Panc1 (cell line): ENCODE measurements at regions not wholly inside any gene's neighbourhood (a gene's known extent, or its start where the extent isn't known, plus 50 kb on each side); places are given as distances from the start of the nearest gene placed in this dataset.

Source experiments
- ATAC-seq: fragments of 200-7000 bp; cut with Tn5 transposase; 2 replicates; pipeline ENCODE4 v1.9.1; 2020; ENCODE audit warnings: mild to moderate bottlenecking, moderate library complexity
- BruUV-seq: library from RNA; stranded (reverse); fragments of 400-500 nt; replicated peaks from 2 replicates; lab custom pipeline; 2021; lab: Mats Ljungman, UMichigan
- CTCF ChIA-PET: fragments of 300-600 bp; sonication (Branson Sonifier 250); formaldehyde crosslinking; loops from one replicate; lab custom pipeline; 2022; ENCODE audit warnings: antibody characterized with exemption; lab: Charles Lee
- POLR2A ChIA-PET: fragments of 300-600 bp; sonication (Branson Sonifier 250); formaldehyde crosslinking; loops from one replicate; lab custom pipeline; 2022; ENCODE audit warnings: antibody characterized with exemption; lab: Charles Lee
- DNase-seq: peaks from one replicate; pipeline ENCODE4 v3.0.0-alpha.2; 2010; ENCODE audit warnings: low read depth, low spot score
- H3K27ac ChIP-seq: 2 replicates; pipeline ENCODE4 v1.5.1; 2011; ENCODE audit warnings: mild to moderate bottlenecking, low read length, inconsistent platforms
- H3K27me3 ChIP-seq: fragments of 200-500 bp; sonication (Bioruptor generic); 2 replicates; pipeline ENCODE4 v1.6.0; 2014; ENCODE audit warnings: low read length, inconsistent platforms; ENCODE audit not compliant: control insufficient read depth, insufficient read depth
- H3K36me3 ChIP-seq: fragments of 200-500 bp; sonication (Bioruptor generic); 2 replicates; pipeline ENCODE4 v1.5.1; 2014; ENCODE audit warnings: inconsistent platforms, mild to moderate bottlenecking, low read length, moderate library complexity; ENCODE audit not compliant: control insufficient read depth, insufficient read depth
- H3K4me1 ChIP-seq: 2 replicates; pipeline ENCODE4 v1.5.1; 2011; ENCODE audit warnings: inconsistent platforms, mild to moderate bottlenecking, low read length, moderate library complexity; ENCODE audit not compliant: control insufficient read depth, insufficient read depth
- H3K4me3 ChIP-seq, 2 experiments: 2 replicates each; pipeline ENCODE4 v1.5.1; 2011 to 2012; ENCODE audit warnings: low read depth in 2 of 2, low read length in 2 of 2, mild to moderate bottlenecking in 2 of 2, inconsistent platforms in 1 of 2, moderate library complexity in 1 of 2
- H3K9me3 ChIP-seq: fragments of 200-500 bp; sonication (Bioruptor generic); 2 replicates; pipeline ENCODE4 v1.5.1; 2014; ENCODE audit warnings: low read depth, mild to moderate bottlenecking, inconsistent platforms, low read length, moderate library complexity; ENCODE audit not compliant: control insufficient read depth, insufficient read depth
- CTCF ChIP-seq: fragments of 450-650 bp; IDR thresholded peaks from 2 replicates; pipeline ENCODE4 v1.5.1; 2017; ENCODE audit warnings: mild to moderate bottlenecking
- POLR2AphosphoS5 ChIP-seq: IDR thresholded peaks from 2 replicates; pipeline ENCODE4 v1.6.1; 2012; ENCODE audit warnings: mild to moderate bottlenecking, low read depth, low read length, moderate library complexity
- SIN3A ChIP-seq: IDR thresholded peaks from 2 replicates; pipeline ENCODE4 v1.6.1; 2012; ENCODE audit warnings: low read depth, mild to moderate bottlenecking, low read length, moderate library complexity, borderline replicate concordance; ENCODE audit not compliant: insufficient read depth
- TCF7L2 ChIP-seq: IDR thresholded peaks from 2 replicates; pipeline ENCODE4 v1.6.1; 2011; ENCODE audit warnings: mild to moderate bottlenecking, low read depth, low read length, inconsistent platforms
- in situ Hi-C: cut with HindIII; loops from 2 replicates; pipeline ENCODE4 v1.10.0; 2016; ENCODE audit warnings: low sequenced_read_pairs, low pct_unique_long_range_greater_than_20kb
- intact Hi-C: fragments of 100-400 bp; cut with micrococcal nuclease; formaldehyde crosslinking; loops from one replicate; pipeline ENCODE4 v1.10.0; 2022; ENCODE audit not compliant: unreplicated experiment
- TF ChIP-seq, protein P1 (sequence below), 2 experiments: IDR thresholded peaks; 2 replicates each; pipeline ENCODE4 v1.6.1; 2011 to 2012; ENCODE audit warnings: low read depth in 2 of 2, control low read depth in 1 of 2, low read length in 1 of 2, mild to moderate bottlenecking in 1 of 2, moderate library complexity in 1 of 2; ENCODE audit not compliant: insufficient read depth in 1 of 2

DNA sequence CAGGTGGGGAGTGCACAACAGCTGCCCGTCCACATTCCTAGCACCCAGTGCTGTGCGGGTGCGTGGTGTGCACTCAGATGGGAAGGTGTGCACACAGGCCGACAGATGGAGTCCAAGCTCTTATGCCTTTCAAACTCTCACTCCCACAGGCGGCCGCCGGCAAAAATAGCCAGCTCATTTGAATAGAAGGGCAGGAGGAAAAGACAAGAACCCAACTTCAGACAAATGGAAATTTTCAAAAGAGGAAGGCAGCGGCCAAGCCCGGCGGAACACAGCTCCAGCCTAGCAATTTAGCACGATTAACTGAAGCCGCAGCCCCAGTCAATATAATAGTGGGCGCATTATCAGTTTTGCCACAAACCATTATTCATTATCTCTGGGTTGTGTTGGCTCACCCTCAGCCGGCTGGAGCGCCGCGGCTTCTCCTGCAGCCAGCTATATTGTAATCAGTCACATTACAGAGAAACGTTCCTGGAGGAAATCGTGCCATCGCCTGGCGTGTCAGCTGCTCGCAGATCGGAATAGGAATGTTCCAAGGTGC, 103.9 kb upstream of the SEC14L1 start:
- no peak for DNase-seq
- TF ChIP-seq CTCF (no peak), TCF7L2 (no peak), SIN3A (no peak), POLR2AphosphoS5 (no peak)
- TF ChIP-seq, protein P1, sequence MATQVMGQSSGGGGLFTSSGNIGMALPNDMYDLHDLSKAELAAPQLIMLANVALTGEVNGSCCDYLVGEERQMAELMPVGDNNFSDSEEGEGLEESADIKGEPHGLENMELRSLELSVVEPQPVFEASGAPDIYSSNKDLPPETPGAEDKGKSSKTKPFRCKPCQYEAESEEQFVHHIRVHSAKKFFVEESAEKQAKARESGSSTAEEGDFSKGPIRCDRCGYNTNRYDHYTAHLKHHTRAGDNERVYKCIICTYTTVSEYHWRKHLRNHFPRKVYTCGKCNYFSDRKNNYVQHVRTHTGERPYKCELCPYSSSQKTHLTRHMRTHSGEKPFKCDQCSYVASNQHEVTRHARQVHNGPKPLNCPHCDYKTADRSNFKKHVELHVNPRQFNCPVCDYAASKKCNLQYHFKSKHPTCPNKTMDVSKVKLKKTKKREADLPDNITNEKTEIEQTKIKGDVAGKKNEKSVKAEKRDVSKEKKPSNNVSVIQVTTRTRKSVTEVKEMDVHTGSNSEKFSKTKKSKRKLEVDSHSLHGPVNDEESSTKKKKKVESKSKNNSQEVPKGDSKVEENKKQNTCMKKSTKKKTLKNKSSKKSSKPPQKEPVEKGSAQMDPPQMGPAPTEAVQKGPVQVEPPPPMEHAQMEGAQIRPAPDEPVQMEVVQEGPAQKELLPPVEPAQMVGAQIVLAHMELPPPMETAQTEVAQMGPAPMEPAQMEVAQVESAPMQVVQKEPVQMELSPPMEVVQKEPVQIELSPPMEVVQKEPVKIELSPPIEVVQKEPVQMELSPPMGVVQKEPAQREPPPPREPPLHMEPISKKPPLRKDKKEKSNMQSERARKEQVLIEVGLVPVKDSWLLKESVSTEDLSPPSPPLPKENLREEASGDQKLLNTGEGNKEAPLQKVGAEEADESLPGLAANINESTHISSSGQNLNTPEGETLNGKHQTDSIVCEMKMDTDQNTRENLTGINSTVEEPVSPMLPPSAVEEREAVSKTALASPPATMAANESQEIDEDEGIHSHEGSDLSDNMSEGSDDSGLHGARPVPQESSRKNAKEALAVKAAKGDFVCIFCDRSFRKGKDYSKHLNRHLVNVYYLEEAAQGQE (IDR thresholded peaks at IDR 0.05; ENCODE audit: insufficient read depth in 1 of 2, low read depth in 2 of 2, low read length in 1 of 2), result no peak
- no peaks in the 10 kb centered on the region for H3K4me1 ChIP-seq
- no peaks in the 10 kb centered on the region for H3K27me3 ChIP-seq
- no peak overlapping the region for H3K27ac ChIP-seq
- no TSS peak for BruUV-seq
- intact Hi-C loops (no loop called here), in situ Hi-C loops (no loop called here)
- no peaks in the 10 kb centered on the region for H3K9me3 ChIP-seq
- peak; percentile 32 for ATAC-seq
- ChIA-PET POLR2A (interaction anchor here (0.6 kb wide), 1 partner anchor 25 kb away, joined by 9 read pairs; no protein-coding TSS in a partner anchor), CTCF (interaction anchor here (0.6 kb wide), 1 partner anchor 43 kb away, joined by 3 read pairs; no protein-coding TSS in a partner anchor)
- H3K36me3 ChIP-seq, result no peaks in the 10 kb centered on the region
- no peak overlapping the region for H3K4me3 ChIP-seq

DNA sequence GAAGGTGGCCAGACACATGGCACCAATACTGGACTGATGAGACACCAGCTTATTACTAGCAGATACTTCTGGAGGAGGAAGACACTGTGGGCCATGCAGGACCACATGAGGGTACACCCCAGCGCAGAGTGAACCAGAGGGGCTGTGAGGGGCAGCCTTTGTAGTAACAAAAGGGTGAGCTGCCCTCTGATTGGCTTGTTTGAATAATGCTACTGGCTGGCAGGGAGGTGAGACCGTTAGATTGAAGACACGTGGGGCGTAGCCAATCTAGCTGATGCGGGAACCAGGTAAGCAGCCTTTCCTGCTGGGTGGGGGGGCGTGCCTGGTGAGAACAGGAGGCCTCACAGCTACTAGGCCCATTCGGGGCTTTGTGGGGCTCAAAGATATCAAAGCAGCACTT, 102.8 kb upstream of the SEC14L1 start:
- no peak overlapping the region for H3K27ac ChIP-seq
- CTCF ChIA-PET, result interaction anchor here (1.4 kb wide), 1 partner anchor 18 kb away, joined by 7 read pairs; no protein-coding TSS in a partner anchor

More for the DNA sequence above, 102.8 kb upstream of the SEC14L1 start:
- no peaks in the 10 kb centered on the region for H3K36me3 ChIP-seq
- ATAC-seq (no peak), DNase-seq (no peak)
- H3K27me3 ChIP-seq, result no peaks in the 10 kb centered on the region
- POLR2A ChIA-PET, result no interaction called here
- H3K4me3 ChIP-seq, result no peak overlapping the region
- intact Hi-C loops (no loop called here), in situ Hi-C loops (no loop called here)
- no peaks in the 10 kb centered on the region for H3K4me1 ChIP-seq
- BruUV-seq, result no TSS peak
- TF ChIP-seq CTCF (no peak), TCF7L2 (no peak)
- H3K9me3 ChIP-seq, result no peaks in the 10 kb centered on the region
